ENCODE measurements at regions not wholly inside any gene's neighbourhood (a gene's known extent, or its start where the extent isn't known, plus 50 kb on each side); places are given as distances from the start of the nearest gene placed in this dataset.

- DNase-seq (ENCODE audit: low read depth in 2 of 2): no peak
Measured at GRCh38 chr2:18651842-18652774, 62.7 kb upstream of the NT5C1B start.

- DNase-seq (ENCODE audit: low read depth in 2 of 2): no peak
Measured at GRCh38 chr2:18650221-18650620, 60.9 kb upstream of the NT5C1B start.

GRCh38 chr2:18649502-18650135 is 60.2 kb upstream of the NT5C1B start:
- no peak for DNase-seq (ENCODE audit: low read depth in 2 of 2)

GRCh38 chr2:18648161-18648560 is 58.8 kb upstream of the NT5C1B start:
- DNase-seq (ENCODE audit: low read depth in 2 of 2): no peak

- DNase-seq (ENCODE audit: low read depth in 2 of 2): no peak
Measured at GRCh38 chr2:18647731-18648130, 58.4 kb upstream of the NT5C1B start.

- DNase-seq (ENCODE audit: low read depth in 2 of 2): no peak
Measured at GRCh38 chr2:18645315-18645714, 55.9 kb upstream of the NT5C1B start.

GRCh38 chr2:18644115-18644462 is 54.7 kb upstream of the NT5C1B start:
- DNase-seq (ENCODE audit: low read depth in 2 of 2): no peak

GRCh38 chr2:18643326-18644114 is 54.2 kb upstream of the NT5C1B start:
- DNase-seq (ENCODE audit: low read depth in 2 of 2): no peak

GRCh38 chr2:18641823-18642222 is 52.5 kb upstream of the NT5C1B start:
- DNase-seq (ENCODE audit: low read depth in 2 of 2): no peak

GRCh38 chr2:18639756-18640453 is 50.5 kb upstream of the NT5C1B start:
- no peak for DNase-seq (ENCODE audit: low read depth in 2 of 2)

Data from stimulated activated CD8-positive, alpha-beta memory T cell treated with anti-CD3 and anti-CD28 coated beads, Interleukin-15, amount 100 ng/mL, for 48 hours (primary cell).